SKM-1 (cell line): ENCODE measurements at regions not wholly inside any gene's neighbourhood (a gene's known extent, or its start where the extent isn't known, plus 50 kb on each side); places are given as distances from the start of the nearest gene placed in this dataset.

Experiments
- DNase-seq: peaks from one replicate; lab custom pipeline; 2025; ENCODE audit not compliant: unreplicated experiment; lab: John Stamatoyannopoulos, UW

GRCh38 chr6:133630651-133631050 lies 258.3 kb upstream of the TCF21 start:
- no peak for DNase-seq

GRCh38 chr6:133631421-133631820 lies 257.5 kb upstream of the TCF21 start:
- DNase-seq = no peak

GRCh38 chr6:133632206-133632605 lies 256.7 kb upstream of the TCF21 start:
- no peak for DNase-seq

GRCh38 chr6:133632906-133633305 lies 256.0 kb upstream of the TCF21 start:
- no peak for DNase-seq

GRCh38 chr6:133634474-133634873 lies 254.4 kb upstream of the TCF21 start:
- no peak for DNase-seq

GRCh38 chr6:133635447-133635846 lies 253.5 kb upstream of the TCF21 start:
- DNase-seq = no peak

GRCh38 chr6:133637436-133637835 lies 251.5 kb upstream of the TCF21 start:
- DNase-seq = no peak

- no peak for DNase-seq
Measured at GRCh38 chr6:133637874-133638273, 251.0 kb upstream of the TCF21 start.

- DNase-seq = no peak
Measured at GRCh38 chr6:133641104-133641503, 247.8 kb upstream of the TCF21 start.

GRCh38 chr6:133644548-133644891 lies 244.4 kb upstream of the TCF21 start:
- no peak for DNase-seq

GRCh38 chr6:133644892-133645619 lies 243.9 kb upstream of the TCF21 start:
- DNase-seq = no peak

- no peak for DNase-seq
Measured at GRCh38 chr6:133645966-133646740, 242.8 kb upstream of the TCF21 start.

GRCh38 chr6:133648581-133648980 lies 240.3 kb upstream of the TCF21 start:
- no peak for DNase-seq

GRCh38 chr6:133671376-133671775 lies 217.5 kb upstream of the TCF21 start:
- no peak for DNase-seq

- no peak for DNase-seq
Measured at GRCh38 chr6:133673056-133673455, 215.9 kb upstream of the TCF21 start.

- no peak for DNase-seq
Measured at GRCh38 chr6:133674661-133675060, 214.3 kb upstream of the TCF21 start.

GRCh38 chr6:133680994-133681393 lies 207.9 kb upstream of the TCF21 start:
- no peak for DNase-seq

GRCh38 chr6:133681891-133682290 lies 207.0 kb upstream of the TCF21 start:
- no peak for DNase-seq

GRCh38 chr6:133682506-133683307 lies 206.2 kb upstream of the TCF21 start:
- DNase-seq = no peak

GRCh38 chr6:133683308-133683580 lies 205.7 kb upstream of the TCF21 start:
- no peak for DNase-seq

- DNase-seq = no peak
Measured at GRCh38 chr6:133683606-133684005, 205.3 kb upstream of the TCF21 start.
